ENCODE measurements at regions not wholly inside any gene's neighbourhood (a gene's known extent, or its start where the extent isn't known, plus 50 kb on each side); places are given as distances from the start of the nearest gene placed in this dataset.
"Not testable (repeated sequence)": the region's sequence is repeated elsewhere in the genome, so short reads cannot be mapped to it uniquely, and the experiment has no call there.

DNA sequence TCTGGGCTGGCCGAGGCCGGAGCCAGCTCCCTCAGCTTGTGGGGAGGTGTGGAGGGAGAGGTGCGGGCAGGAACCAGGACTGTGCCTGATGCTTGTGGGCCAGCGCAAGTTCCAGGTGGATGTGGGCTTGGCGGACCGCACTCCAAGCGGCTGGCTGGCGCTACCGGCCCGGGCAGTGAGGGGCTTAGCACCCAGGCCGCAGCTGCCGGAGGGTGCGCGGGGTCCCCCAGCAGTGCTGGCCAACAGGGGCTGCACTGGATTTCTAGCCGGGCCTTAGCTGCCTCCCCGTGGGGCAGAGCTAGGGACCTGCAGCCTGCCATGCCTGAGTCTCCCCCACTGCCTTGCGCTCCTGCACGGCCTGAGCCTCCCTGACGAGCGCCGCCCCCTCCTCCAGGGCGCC lies 242.8 kb downstream of the CCSER2 start:
- no peak for DNase-seq

GRCh38 chr10:84574102-84574501 lies 245.7 kb downstream of the CCSER2 start:
- peak; percentile 2 for DNase-seq

DNA sequence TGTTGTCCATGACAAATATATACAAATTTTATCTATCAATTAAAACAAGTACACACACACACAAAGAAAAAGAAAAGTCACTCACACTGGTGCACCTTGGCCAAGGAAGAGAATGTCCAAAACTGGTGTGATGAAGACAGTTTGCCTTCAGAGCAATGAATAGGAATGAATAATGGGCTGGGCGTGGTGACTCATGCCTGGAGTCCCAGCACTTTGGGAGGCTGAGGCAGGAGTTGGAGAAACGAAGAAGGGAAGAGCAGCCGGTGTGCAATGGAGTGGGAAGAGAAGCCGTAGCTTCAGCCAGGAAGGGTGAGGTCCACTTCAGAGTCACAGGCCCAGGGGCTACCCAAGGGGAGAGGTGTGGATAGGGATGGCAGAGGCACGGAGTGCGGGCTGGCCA lies 253.6 kb downstream of the CCSER2 start:
- DNase-seq: no peak

DNA sequence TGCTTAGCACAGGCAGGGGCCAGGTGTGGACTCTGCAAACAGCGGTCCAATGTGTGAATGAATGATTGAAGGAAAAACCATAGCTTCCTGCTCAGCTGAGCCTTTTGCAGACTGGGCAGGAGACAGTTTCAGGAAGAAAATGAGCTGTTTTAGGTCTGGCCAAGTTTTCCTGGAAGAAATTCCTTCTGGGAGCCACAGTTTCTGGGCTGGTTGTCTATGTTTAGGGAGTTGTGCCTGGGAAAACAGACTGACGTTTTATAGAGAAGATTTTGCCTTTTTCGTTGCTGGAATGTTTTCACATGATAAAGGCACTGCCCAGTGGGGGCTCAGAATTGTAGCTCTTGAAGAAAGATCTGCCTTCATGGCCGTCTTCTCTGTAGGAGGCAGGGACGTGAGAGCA lies 255.1 kb downstream of the CCSER2 start:
- no peak for DNase-seq

- DNase-seq: no peak
These were observed 259.4 kb downstream of the CCSER2 start for GRCh38 chr10:84587789-84588188.

- DNase-seq: no peak
These were observed 260.0 kb downstream of the CCSER2 start for GRCh38 chr10:84588426-84588825.

DNA sequence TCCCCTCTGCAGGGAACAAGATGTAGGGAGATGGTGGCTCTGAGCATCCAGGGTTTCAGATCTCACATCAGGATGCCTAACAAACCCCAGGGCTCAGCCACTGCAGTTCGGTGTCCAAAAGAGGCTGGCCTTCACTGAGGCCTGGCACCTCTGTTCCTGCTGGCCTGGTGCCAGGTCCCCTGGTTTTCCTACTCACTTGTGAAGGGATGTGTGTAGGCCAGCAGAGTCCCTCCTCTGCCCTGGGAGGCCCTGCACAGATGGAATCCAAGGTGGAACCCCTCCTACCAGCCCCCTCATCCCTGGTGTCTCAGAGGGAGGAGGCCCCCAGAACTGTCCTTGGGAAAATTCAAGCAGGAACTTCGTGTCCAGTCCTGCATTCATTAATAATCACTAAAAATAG lies 260.6 kb downstream of the CCSER2 start:
- DNase-seq: no peak

GRCh38 chr10:84589526-84590205 lies 261.3 kb downstream of the CCSER2 start:
- DNase-seq: no peak

GRCh38 chr10:84590327-84591193 lies 262.2 kb downstream of the CCSER2 start:
- no peak for DNase-seq

DNA sequence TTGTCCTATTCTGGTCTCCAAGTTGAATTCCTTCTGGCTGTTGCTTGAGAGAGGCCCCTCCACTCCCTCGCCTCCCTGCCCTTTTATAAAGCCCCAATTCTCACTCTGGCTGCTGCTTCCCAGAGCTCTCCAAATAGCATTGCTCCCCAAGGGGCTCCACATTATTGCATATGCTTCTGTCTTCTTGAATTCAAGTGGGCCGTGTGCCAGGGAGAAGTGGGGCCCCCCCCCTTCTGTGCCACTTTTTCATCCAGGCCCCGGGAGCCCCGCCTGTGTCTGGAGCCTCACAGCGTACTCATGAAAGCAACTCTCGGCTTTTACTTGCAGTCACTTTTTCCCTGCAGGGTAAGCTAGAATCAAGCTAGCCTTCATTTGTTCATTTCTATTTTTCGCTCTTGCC lies 265.1 kb downstream of the CCSER2 start:
- DNase-seq: peak; percentile 36

GRCh38 chr10:84596585-84596984 lies 268.2 kb downstream of the CCSER2 start:
- DNase-seq: no peak

DNA sequence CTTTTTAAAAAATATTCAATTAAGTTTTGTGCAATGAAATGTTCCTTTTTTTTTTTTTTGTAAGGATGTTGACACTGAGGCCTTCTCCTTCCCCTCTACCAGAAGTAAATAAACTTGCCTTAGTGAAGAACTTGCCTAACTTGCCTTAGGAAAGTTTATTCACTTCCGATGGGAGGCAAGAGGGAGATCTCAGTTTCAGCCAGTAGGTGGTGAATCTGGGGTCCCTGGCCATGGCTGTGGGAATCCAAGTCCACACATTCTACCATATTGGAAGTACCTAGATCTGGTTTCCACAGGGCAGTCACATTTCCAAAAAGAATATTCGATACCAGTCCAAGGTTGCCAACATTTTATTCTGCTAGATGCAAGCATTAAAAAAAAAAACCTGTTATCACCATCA lies 270.9 kb downstream of the CCSER2 start:
- DNase-seq: no peak

GRCh38 chr10:84600947-84601346 lies 272.6 kb downstream of the CCSER2 start:
- DNase-seq: no peak

DNA sequence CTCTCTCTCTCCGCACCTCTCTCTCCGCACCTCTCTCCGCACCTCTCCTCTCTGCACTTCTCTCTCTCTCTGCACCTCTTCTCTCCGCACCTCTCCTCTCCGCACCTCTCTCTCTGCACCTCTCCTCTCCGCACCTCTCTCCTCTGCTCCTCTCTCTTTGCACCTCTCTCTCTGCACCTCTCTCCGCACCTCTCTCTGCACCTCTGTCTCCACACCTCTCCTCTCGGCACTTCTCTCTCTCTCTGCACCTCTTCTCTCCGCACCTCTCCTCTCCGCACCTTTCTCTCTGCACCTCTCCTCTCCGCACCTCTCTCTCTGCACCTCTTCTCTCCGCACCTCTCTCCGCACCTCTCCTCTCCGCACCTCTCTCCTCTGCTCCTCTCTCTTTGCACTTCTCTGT lies 274.2 kb downstream of the CCSER2 start:
- DNase-seq: not testable (repeated sequence)

DNA sequence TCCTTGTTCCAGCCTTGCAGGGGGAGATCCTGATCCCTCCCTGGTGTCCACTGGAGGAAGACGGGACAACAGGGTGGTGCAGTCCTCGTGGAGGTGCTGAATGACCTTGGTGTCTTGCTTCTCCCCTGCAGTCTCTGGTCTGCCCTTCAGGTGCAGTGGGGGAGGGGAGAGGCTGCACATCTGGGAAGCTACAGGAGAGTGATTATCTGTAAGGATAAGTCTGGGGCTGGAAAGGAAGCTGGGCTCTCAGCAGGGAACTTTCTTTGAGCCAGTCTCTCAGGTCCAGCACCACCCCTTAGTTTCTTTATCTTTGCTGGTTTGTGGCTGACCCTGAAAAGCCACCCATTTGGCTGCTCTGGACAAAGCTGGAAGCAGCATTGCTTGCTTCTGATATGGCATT lies 275.6 kb downstream of the CCSER2 start:
- DNase-seq: no peak

DNA sequence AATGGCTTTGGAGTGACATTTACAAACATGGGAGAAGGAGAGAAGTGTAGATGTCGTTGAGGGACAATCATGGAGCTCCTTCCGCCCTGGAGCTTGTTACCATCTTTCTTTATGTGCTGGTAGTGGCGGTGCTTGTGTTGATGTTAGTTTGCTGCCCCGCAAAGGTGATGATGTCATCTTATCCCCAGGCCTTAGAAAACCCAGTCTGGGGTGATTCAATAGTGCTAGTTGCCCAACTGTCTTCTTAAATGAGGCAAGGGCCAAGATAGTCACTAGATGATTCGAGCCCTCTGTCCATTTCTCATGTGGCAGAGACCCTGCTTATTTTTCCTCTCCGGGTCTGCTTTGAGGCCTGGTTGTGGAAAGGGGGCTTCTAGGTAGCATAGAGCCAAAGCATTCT lies 277.4 kb downstream of the CCSER2 start:
- no peak for DNase-seq

- no peak for DNase-seq
These were observed 278.0 kb downstream of the CCSER2 start for GRCh38 chr10:84606428-84606827.

GRCh38 chr10:84607044-84607443 lies 278.7 kb downstream of the CCSER2 start:
- peak; percentile 6 for DNase-seq

- no peak for DNase-seq
These were observed 279.1 kb downstream of the CCSER2 start for GRCh38 chr10:84607523-84607922.

DNA sequence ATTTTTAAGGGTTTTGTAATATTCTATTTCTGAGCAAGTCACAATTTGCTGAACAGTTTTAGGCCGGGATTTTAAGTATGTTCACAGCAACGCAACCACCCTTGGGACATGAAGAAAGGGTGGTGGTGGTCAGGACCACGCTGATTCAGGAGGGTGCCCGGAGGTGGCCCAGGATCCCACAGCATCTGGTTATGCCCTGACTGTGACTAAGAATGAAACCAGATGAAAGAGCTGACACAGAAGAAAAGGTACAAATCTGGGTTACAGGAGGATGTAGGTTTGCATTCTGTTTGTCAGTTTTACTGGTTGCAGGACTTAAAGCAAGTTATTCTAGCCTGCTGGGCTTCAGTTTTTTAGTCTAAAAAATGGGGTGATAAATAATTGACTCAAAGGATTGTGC lies 279.7 kb downstream of the CCSER2 start:
- no peak for DNase-seq

DNA sequence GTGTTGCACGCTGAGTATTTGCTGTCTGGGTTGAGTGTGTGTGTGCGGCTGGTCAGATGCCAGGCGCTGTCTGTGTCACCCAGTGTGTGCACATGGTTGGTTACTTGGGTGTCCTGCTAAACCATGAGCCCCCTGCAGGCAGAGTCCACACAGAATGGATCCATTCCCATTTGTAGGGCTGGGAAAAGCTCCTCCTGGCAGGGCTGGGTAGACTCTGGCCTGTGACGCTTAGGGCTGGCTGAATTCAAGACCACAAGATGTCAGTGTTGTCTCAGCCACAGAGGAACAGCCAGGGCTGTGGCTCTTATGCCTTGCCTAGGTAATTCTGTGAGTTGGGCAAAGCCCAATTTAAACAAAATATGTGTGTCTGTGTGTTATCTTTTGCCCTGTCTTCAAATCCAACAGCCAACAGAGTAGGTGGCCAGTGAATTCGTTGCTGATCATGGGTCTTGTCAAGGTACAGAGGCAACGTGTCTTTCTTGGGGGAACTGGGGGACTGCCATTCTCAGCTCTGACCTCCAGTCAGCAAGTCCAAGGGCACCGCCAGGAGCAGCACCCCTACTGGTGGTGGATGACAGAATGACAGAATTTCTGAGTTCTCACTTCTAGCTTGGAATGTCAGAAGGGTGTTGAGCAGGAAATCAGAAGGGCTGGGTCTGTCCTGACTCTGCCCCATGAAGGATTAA lies 285.1 kb downstream of the CCSER2 start:
- DNase-seq: peak; percentile 63

DNA sequence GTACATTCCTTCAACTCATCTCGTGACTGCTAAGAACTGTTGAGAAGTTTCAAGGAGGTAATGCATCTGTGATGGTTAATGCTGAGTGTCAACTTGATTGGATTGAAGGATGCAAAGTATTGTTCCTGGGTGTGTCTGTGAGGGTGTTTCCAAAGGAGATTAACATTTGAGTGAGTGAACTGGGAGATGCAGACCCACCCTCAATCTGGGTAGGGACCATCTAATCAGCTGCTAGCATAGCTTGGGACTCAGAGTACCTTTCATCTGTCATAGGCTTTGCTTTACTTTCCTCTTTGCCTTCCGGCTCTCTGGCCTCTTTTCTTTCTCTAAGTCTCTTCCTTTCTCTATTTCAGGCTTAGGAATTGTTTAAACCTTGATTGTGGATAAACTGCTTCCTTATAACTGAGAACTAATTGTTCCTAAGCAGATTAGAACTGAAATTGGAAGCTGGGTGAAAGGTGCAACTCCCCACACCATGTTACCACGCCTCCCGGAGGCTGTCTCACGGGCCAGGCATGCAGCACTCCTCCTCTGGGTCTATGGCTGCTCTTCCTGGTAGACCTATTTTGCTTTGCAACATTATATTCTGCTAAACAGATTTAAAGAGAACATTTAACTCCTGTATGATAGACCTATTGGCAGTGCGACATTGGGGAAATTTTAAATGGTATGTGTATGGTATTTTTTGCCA lies 298.2 kb downstream of the CCSER2 start:
- no peak for DNase-seq

DNA sequence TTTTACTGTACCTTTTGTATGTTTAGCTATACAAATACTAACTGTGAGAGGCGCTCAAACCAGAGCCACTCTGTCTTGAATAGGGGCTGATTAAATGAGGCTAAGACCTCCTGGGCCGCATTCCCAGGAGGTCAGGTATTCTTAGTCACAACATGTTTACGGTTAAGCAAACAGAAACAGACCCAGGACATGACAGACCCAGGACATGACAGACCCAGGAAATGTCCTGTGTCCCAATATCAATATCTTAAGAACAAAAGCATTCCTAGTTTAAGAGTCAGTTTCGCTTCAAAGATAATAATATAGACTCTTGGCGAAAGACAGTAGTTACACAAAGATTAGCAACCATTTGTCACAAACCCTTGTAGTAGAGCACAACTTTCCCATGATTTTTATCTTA lies 304.5 kb downstream of the CCSER2 start:
- no peak for DNase-seq

All from NCI-H2171 treated with DMSO at 0.1 percent for 48 hours (cell line).